HCT116 (cell line): ENCODE measurements at regions not wholly inside any gene's neighbourhood (a gene's known extent, or its start where the extent isn't known, plus 50 kb on each side); places are given as distances from the start of the nearest gene placed in this dataset.

ENCODE experiments used
- ATAC-seq: fragments of 200-7000 bp; cut with Tn5 transposase; 2 replicates; pipeline ENCODE4 v1.9.1; 2020; ENCODE audit warnings: mild to moderate bottlenecking, moderate library complexity
- BruUV-seq: library from RNA; stranded (reverse); fragments of 400-500 nt; replicated peaks from 2 replicates; lab custom pipeline; 2021; lab: Mats Ljungman, UMichigan
- CTCF ChIA-PET: fragments of 300-600 bp; sonication (Branson Sonifier 250); formaldehyde crosslinking; loops from one replicate; lab custom pipeline; 2021; ENCODE audit warnings: antibody characterized with exemption; lab: Charles Lee
- POLR2A ChIA-PET: fragments of 300-600, 350-600 bp; sonication (Branson Sonifier 250); formaldehyde crosslinking; loops from one replicate; lab custom pipeline; 2021; ENCODE audit warnings: antibody characterized with exemption; lab: Charles Lee
- RAD21 ChIA-PET, 2 experiments: fragments of 300-600 bp; sonication (Branson Sonifier 250); formaldehyde crosslinking; loops; one replicate each; lab custom pipeline; 2023; ENCODE audit warnings: low total read pairs in 2 of 2; ENCODE audit not compliant: uncharacterized antibody in 2 of 2, unreplicated experiment in 2 of 2, low non-redundant PET in 1 of 2; lab: Charles Lee
- DNase-seq: peaks from one replicate; pipeline ENCODE4 v3.0.0-alpha.2; 2010; ENCODE audit warnings: low read depth, low spot score
- H2AFZ ChIP-seq: fragments of 200-600 bp; shearing (Covaris generic), sonication (generic); 2 replicates; pipeline ENCODE4 v1.6.1; 2017; ENCODE audit warnings: low read depth, mixed run types, mixed read lengths, antibody characterized with exemption, low read length; ENCODE audit not compliant: poor library complexity, severe bottlenecking
- H3K27ac ChIP-seq: 2 replicates; pipeline ENCODE4 v1.5.1; 2012; ENCODE audit warnings: low read depth, low read length
- H3K27me3 ChIP-seq: fragments of 200-600 bp; sonication (generic); 2 replicates; pipeline ENCODE4 v1.6.1; 2016; ENCODE audit warnings: mixed run types, low read length, mixed read lengths; ENCODE audit not compliant: insufficient read depth
- H3K36me3 ChIP-seq, 2 experiments: fragments of 200-500 bp in 1 of 2; fragments of 200-600 bp in 1 of 2; sonication (Bioruptor generic) in 1 of 2; sonication (generic) in 1 of 2; 2 replicates each; pipeline versions ENCODE4 v1.5.1 to v1.6.1; 2014 to 2016; ENCODE audit warnings: low read length in 2 of 2, inconsistent platforms in 1 of 2, mixed read lengths in 1 of 2, mixed run types in 1 of 2; ENCODE audit not compliant: insufficient read depth in 2 of 2, control insufficient read depth in 1 of 2
- H3K4me1 ChIP-seq, 2 experiments: fragments of 200-600 bp in 1 of 2; sonication (generic) in 1 of 2; 2 replicates each; pipeline versions ENCODE4 v1.5.1 to v1.6.1; 2012 to 2017; ENCODE audit warnings: low read length in 2 of 2, inconsistent platforms in 1 of 2, mild to moderate bottlenecking in 1 of 2, mixed read lengths in 1 of 2, mixed run types in 1 of 2, moderate library complexity in 1 of 2; ENCODE audit not compliant: insufficient read depth in 2 of 2, control insufficient read depth in 1 of 2
- H3K4me2 ChIP-seq: fragments of 200-600 bp; sonication (generic); 2 replicates; pipeline ENCODE4 v1.6.1; 2017; ENCODE audit warnings: mixed run types, low read length, mixed read lengths
- H3K4me3 ChIP-seq, 2 experiments: fragments of 200-600 bp in 1 of 2; sonication (generic) in 1 of 2; replicated peaks in 1 of 2; 2 replicates each; pipeline ENCODE4 v1.5.1; 2011 to 2016; ENCODE audit warnings: low read length in 2 of 2, control low read depth in 1 of 2, low read depth in 1 of 2, mild to moderate bottlenecking in 1 of 2, mixed read lengths in 1 of 2, mixed run types in 1 of 2
- H3K79me2 ChIP-seq: fragments of 200-600 bp; sonication (generic); 2 replicates; pipeline ENCODE4 v1.6.1; 2017; ENCODE audit warnings: mild to moderate bottlenecking, mixed run types, low read length, moderate library complexity, mixed read lengths; ENCODE audit not compliant: insufficient read depth
- H3K9ac ChIP-seq: fragments of 200-600 bp; sonication (generic); 2 replicates; pipeline ENCODE4 v1.6.1; 2016; ENCODE audit warnings: low read length, mixed read lengths
- H3K9me2 ChIP-seq: fragments of 200-600 bp; sonication (generic), shearing (Covaris generic); 2 replicates; pipeline ENCODE4 v1.6.1; 2017; ENCODE audit warnings: mixed run types, mild to moderate bottlenecking, moderate library complexity; ENCODE audit not compliant: insufficient read depth
- H3K9me3 ChIP-seq, 2 experiments: fragments of 200-500 bp in 1 of 2; fragments of 200-600 bp in 1 of 2; sonication (Bioruptor generic) in 1 of 2; sonication (generic) in 1 of 2; 2 replicates each; pipeline ENCODE4 v1.6.1; 2014 to 2017; ENCODE audit warnings: low read length in 2 of 2, mixed read lengths in 2 of 2, inconsistent platforms in 1 of 2, low read depth in 1 of 2, mild to moderate bottlenecking in 1 of 2, mixed run types in 1 of 2, moderate library complexity in 1 of 2; ENCODE audit not compliant: control insufficient read depth in 1 of 2, insufficient read depth in 1 of 2
- H4K20me1 ChIP-seq: fragments of 200-600 bp; sonication (generic), shearing (Covaris generic); 2 replicates; pipeline ENCODE4 v1.6.1; 2017; ENCODE audit warnings: mixed run types, mild to moderate bottlenecking, moderate library complexity; ENCODE audit not compliant: insufficient read depth
- CBX3 ChIP-seq: IDR thresholded peaks from 2 replicates; pipeline ENCODE4 v1.6.1; 2012; ENCODE audit warnings: low read depth
- EGR1 ChIP-seq: IDR thresholded peaks from 2 replicates; pipeline ENCODE4 v1.6.1; 2012; ENCODE audit warnings: low read depth
- ELF1 ChIP-seq: IDR thresholded peaks from 2 replicates; pipeline ENCODE4 v1.6.1; 2012; ENCODE audit warnings: low read depth, borderline replicate concordance
- EZH2 ChIP-seq: fragments of 200-600 bp; sonication (generic); IDR thresholded peaks from 2 replicates; pipeline ENCODE4 v1.6.1; 2017; ENCODE audit warnings: antibody characterized with exemption, mixed run types
- EZH2phosphoT487 ChIP-seq: fragments of 200-600 bp; IDR thresholded peaks from 2 replicates; pipeline ENCODE4 v1.6.1; 2018; ENCODE audit warnings: antibody characterized with exemption, borderline replicate concordance
- FOSL1 ChIP-seq: IDR thresholded peaks from 2 replicates; pipeline ENCODE4 v1.6.1; 2012; ENCODE audit warnings: low read depth
- POLR2A ChIP-seq: IDR thresholded peaks from 2 replicates; pipeline ENCODE4 v1.7.0; 2011; ENCODE audit warnings: borderline replicate concordance; ENCODE audit not compliant: insufficient read depth, insufficient read length; ENCODE audit errors: extremely low read depth
- POLR2AphosphoS5 ChIP-seq: IDR thresholded peaks from 2 replicates; pipeline ENCODE4 v1.6.1; 2011; ENCODE audit warnings: mild to moderate bottlenecking, low read depth, low read length, moderate library complexity
- RAD21 ChIP-seq: IDR thresholded peaks from 2 replicates; pipeline ENCODE4 v1.6.1; 2012; ENCODE audit warnings: low read depth, mild to moderate bottlenecking
- REST ChIP-seq: IDR thresholded peaks from 2 replicates; pipeline ENCODE4 v1.6.1; 2012; ENCODE audit warnings: low read depth
- SIN3A ChIP-seq: IDR thresholded peaks from 2 replicates; pipeline ENCODE4 v1.6.1; 2012; ENCODE audit warnings: low read depth
- SP1 ChIP-seq: IDR thresholded peaks from 2 replicates; pipeline ENCODE4 v1.6.1; 2012; ENCODE audit warnings: low read depth
- SRF ChIP-seq: IDR thresholded peaks from 2 replicates; pipeline ENCODE4 v1.6.1; 2012; ENCODE audit warnings: low read depth
- TCF7L2 ChIP-seq: IDR thresholded peaks from 2 replicates; pipeline ENCODE4 v1.7.0; 2011; ENCODE audit warnings: borderline replicate concordance, inconsistent platforms; ENCODE audit not compliant: insufficient read depth, insufficient read length; ENCODE audit errors: extremely low read depth
- YY1 ChIP-seq: IDR thresholded peaks from 2 replicates; pipeline ENCODE4 v1.6.1; 2011; ENCODE audit warnings: low read length, low read depth, moderate library complexity, mild to moderate bottlenecking; ENCODE audit not compliant: insufficient replicate concordance; ENCODE audit errors: extremely low read depth
- ZBTB33 ChIP-seq: IDR thresholded peaks from 2 replicates; pipeline ENCODE4 v1.6.1; 2011; ENCODE audit warnings: mild to moderate bottlenecking, low read length, moderate library complexity; ENCODE audit not compliant: insufficient replicate concordance; ENCODE audit errors: extremely low read depth
- ZNF274 ChIP-seq: fragments of 200-500 bp; sonication (Bioruptor generic); IDR thresholded peaks from 2 replicates; pipeline ENCODE4 v1.6.1; 2014; ENCODE audit warnings: mild to moderate bottlenecking, low read depth, low read length, inconsistent platforms
- intact Hi-C: fragments of 100-400 bp; cut with micrococcal nuclease; formaldehyde crosslinking; loops from 2 replicates; pipeline ENCODE4 v1.10.0; 2022
- TF ChIP-seq, protein P1 (sequence below): IDR thresholded peaks from 2 replicates; pipeline ENCODE4 v1.6.1; 2012

DNA sequence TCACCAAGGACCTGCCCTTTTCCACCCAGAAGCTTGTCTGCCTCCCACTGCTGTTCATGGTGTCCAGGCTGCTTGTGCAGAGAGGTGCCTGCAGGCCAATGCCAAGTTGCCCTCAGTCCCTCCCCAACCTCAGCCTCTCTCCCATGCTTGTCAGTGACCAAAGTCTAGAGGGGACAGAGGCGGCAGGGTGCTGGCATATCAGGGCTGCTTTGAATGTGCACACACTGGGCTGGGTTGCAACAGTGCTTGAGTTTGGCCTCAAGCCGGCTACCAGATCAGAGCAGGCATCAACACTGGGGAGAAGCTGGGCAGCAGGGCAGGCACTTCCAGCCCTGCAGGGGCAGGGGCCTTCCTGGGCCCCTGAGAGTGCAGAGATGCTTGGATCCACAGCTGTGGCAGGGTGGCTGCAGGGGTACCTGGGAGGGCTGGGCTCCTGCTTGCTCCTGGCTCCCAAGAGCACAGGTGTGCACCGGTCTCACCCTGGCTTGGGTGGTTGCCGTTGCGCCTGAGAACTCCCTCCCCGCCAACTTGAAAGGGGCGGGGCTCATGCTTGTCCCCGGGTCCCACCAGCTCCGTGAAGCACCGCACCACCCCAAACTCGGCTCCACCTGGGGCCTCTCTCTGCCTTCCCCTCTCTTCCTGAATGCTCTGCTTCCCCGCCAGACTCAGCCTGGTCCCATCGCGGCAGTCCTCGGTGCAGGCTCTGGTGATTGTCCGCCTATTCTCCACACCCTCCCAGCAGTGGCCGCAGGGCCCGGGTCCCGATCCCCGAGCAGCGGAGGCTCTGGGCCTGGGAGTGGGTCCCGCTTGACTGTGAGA, 1681.9 kb upstream of the ADGRL3 start (continued):
- no peak for TF ChIP-seq ZBTB33
- TF ChIP-seq, protein P1, sequence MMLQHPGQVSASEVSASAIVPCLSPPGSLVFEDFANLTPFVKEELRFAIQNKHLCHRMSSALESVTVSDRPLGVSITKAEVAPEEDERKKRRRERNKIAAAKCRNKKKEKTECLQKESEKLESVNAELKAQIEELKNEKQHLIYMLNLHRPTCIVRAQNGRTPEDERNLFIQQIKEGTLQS: no peak
- TF ChIP-seq EZH2phosphoT487: no peak
- TF ChIP-seq EGR1: no peak
- no peak for TF ChIP-seq SRF
- no peak for TF ChIP-seq EZH2
- TF ChIP-seq POLR2A: no peak

DNA sequence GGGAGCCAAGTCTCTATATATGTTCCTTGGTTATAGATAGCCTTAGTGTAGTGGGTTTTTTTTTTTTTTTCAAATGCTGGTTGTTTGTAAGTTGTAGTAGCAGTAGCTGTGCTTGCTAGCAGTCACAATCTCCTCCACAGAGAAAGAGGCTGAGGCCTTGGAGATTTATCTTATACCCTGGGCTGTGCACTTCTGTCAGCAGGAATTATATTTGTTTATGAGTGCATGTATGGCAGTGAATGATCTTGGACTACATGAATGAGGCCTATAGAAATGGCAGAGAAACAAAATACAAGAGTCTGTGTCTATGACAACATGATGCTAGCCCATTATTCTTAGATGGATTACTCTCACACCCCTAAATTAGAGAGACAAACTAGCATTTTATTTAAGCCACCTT, 1674.2 kb upstream of the ADGRL3 start:
- intact Hi-C loops: no loop called here
- no peak overlapping the region for H3K4me2 ChIP-seq
- no peaks in the 10 kb centered on the region for H3K9me2 ChIP-seq
- ChIA-PET CTCF (no interaction called here), POLR2A (no interaction called here), RAD21 (no interaction called here)
- no TSS peak for BruUV-seq
- DNase-seq (no peak), ATAC-seq (no peak)
- no peak overlapping the region for H3K4me3 ChIP-seq
- H3K9me3 ChIP-seq: peaks cover 4 to 7% of the 10 kb centered on the region in 2 experiments; a peak in 2 of 4 replicates
- H3K79me2 ChIP-seq: no peaks in the 10 kb centered on the region
- H3K36me3 ChIP-seq: no peaks in the 10 kb centered on the region
- no peak overlapping the region for H3K9ac ChIP-seq
- H3K4me1 ChIP-seq: no peaks in the 10 kb centered on the region
- no peak overlapping the region for H2AFZ ChIP-seq
- H4K20me1 ChIP-seq: no peaks in the 10 kb centered on the region
- H3K27me3 ChIP-seq: no peaks in the 10 kb centered on the region
- no peak overlapping the region for H3K27ac ChIP-seq
- no peak for TF ChIP-seq TCF7L2
- no peak for TF ChIP-seq EGR1
- no peak for TF ChIP-seq FOSL1
- TF ChIP-seq EZH2phosphoT487: no peak
- TF ChIP-seq YY1: no peak
- no peak for TF ChIP-seq CBX3
- no peak for TF ChIP-seq SP1
- TF ChIP-seq, protein P1: no peak
- TF ChIP-seq SIN3A: no peak
- no peak for TF ChIP-seq ELF1
- TF ChIP-seq ZNF274: no peak
- TF ChIP-seq POLR2A: no peak
- no peak for TF ChIP-seq RAD21
- TF ChIP-seq REST: no peak
- no peak for TF ChIP-seq POLR2AphosphoS5
- no peak for TF ChIP-seq EZH2
